A673 (cell line): ENCODE measurements at regions not wholly inside any gene's neighbourhood (a gene's known extent, or its start where the extent isn't known, plus 50 kb on each side); places are given as distances from the start of the nearest gene placed in this dataset.

ENCODE experiments used
- BruUV-seq: library from RNA; stranded (reverse); fragments of 400-500 nt; replicated peaks from 2 replicates; lab custom pipeline; 2021; lab: Mats Ljungman, UMichigan
- CTCF ChIA-PET: fragments of 300-600 bp; sonication (Branson Sonifier 250); formaldehyde crosslinking; loops from one replicate; lab custom pipeline; 2022; ENCODE audit warnings: antibody characterized with exemption; lab: Charles Lee
- POLR2A ChIA-PET: fragments of 300-600 bp; sonication (Branson Sonifier 250); formaldehyde crosslinking; loops from one replicate; lab custom pipeline; 2022; ENCODE audit warnings: antibody characterized with exemption; ENCODE audit not compliant: low non-redundant PET; lab: Charles Lee
- DNase-seq: peaks from one replicate; pipeline ENCODE4 v3.0.0-alpha.2; 2015; ENCODE audit warnings: low spot score
- H3K27ac ChIP-seq: fragments of 200-600 bp; sonication (generic); 2 replicates; pipeline ENCODE4 v1.5.1; 2016; ENCODE audit warnings: mixed run types, low read depth, mild to moderate bottlenecking, mixed read lengths, antibody characterized with exemption, low read length; ENCODE audit not compliant: poor library complexity, severe bottlenecking
- H3K27me3 ChIP-seq: fragments of 200-600 bp; sonication (generic); replicated peaks from 2 replicates; pipeline ENCODE4 v1.6.1; 2017; ENCODE audit warnings: mixed run types, low read depth, mild to moderate bottlenecking, mixed read lengths, antibody characterized with exemption, low read length; ENCODE audit not compliant: insufficient read depth, poor library complexity
- H3K36me3 ChIP-seq: fragments of 200-600 bp; sonication (generic); 2 replicates; pipeline ENCODE4 v1.6.1; 2016; ENCODE audit warnings: mixed run types, mild to moderate bottlenecking, mixed read lengths, antibody characterized with exemption, low read length; ENCODE audit not compliant: insufficient read depth, poor library complexity, severe bottlenecking
- H3K4me1 ChIP-seq: fragments of 200-600 bp; sonication (generic); 2 replicates; pipeline ENCODE4 v1.6.1; 2017; ENCODE audit warnings: mixed run types, mild to moderate bottlenecking, mixed read lengths, antibody characterized with exemption, low read length; ENCODE audit not compliant: insufficient read depth, poor library complexity, severe bottlenecking
- H3K4me3 ChIP-seq: fragments of 200-600 bp; sonication (generic); 2 replicates; pipeline ENCODE4 v1.5.1; 2016; ENCODE audit warnings: low read depth, mixed run types, mild to moderate bottlenecking, mixed read lengths, low read length; ENCODE audit not compliant: poor library complexity, severe bottlenecking
- H3K9me3 ChIP-seq: fragments of 200-600 bp; sonication (generic); 2 replicates; pipeline ENCODE4 v1.6.1; 2016; ENCODE audit warnings: mixed run types, low read depth, mild to moderate bottlenecking, mixed read lengths, antibody characterized with exemption, low read length; ENCODE audit not compliant: poor library complexity, severe bottlenecking
- CTCF ChIP-seq: fragments of 300-800, 200-600 bp; sonication (generic); conservative IDR thresholded peaks from 2 replicates; pipeline ENCODE4 v1.5.1; 2017; ENCODE audit warnings: low read depth, mild to moderate bottlenecking, antibody characterized with exemption, low read length, moderate library complexity, mixed read lengths
- EZH2 ChIP-seq: fragments of 200-600 bp; sonication (generic); IDR thresholded peaks from 2 replicates; pipeline ENCODE4 v1.6.1; 2017; ENCODE audit warnings: borderline replicate concordance, low read depth, mild to moderate bottlenecking, mixed read lengths, antibody characterized with exemption, low read length; ENCODE audit not compliant: poor library complexity, severe bottlenecking
- intact Hi-C: fragments of 100-400 bp; cut with micrococcal nuclease; formaldehyde crosslinking; loops from one replicate; pipeline ENCODE4 v1.10.0; 2022; ENCODE audit not compliant: unreplicated experiment

DNA sequence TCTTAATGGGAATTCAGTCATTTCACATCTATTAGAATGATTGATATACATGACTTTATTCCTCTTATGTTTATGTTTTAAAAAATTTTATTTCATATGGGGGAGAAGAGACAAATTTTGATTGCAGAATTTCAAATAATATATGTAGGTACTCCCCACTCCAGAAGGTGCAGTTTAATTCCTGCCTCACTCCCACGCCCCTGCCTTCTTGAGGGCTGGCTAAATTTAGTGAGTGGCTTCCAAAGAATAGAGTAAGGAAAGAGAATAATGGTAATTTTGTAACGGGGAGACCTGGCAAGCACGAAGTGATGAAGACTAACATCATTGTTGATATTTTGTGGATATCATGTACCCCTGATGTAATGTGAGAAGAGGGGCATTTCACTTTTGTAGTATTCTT lies 94.7 kb upstream of the FAM78B start:
- no TSS peak for BruUV-seq
- CTCF ChIA-PET: no interaction called here

GRCh38 chr1:166270476-166271150 lies 103.8 kb upstream of the FAM78B start:
- intact Hi-C loops: no loop called here
- Histone ChIP-seq H3K36me3 (no peaks in the 10 kb centered on the region), H3K27me3 (no peaks in the 10 kb centered on the region), H3K9me3 (no peaks in the 10 kb centered on the region), H3K27ac (no peak overlapping the region), H3K4me3 (no peak overlapping the region), H3K4me1 (peaks cover 5% of the 10 kb centered on the region)
- TF ChIP-seq EZH2 (no peak), CTCF (no peak)
- CTCF ChIA-PET: no interaction called here
- no peak for DNase-seq
- POLR2A ChIA-PET: no interaction called here
- no TSS peak for BruUV-seq

More for the DNA sequence above, 94.7 kb upstream of the FAM78B start:
- H3K4me1 ChIP-seq: no peaks in the 10 kb centered on the region
- intact Hi-C loops: no loop called here
- TF ChIP-seq EZH2 (no peak), CTCF (no peak)
- no peaks in the 10 kb centered on the region for H3K9me3 ChIP-seq
- POLR2A ChIA-PET: no interaction called here
- H3K27me3 ChIP-seq: no peaks in the 10 kb centered on the region
- no peak overlapping the region for H3K27ac ChIP-seq
- H3K4me3 ChIP-seq: no peak overlapping the region
- DNase-seq: no peak
- no peaks in the 10 kb centered on the region for H3K36me3 ChIP-seq

DNA sequence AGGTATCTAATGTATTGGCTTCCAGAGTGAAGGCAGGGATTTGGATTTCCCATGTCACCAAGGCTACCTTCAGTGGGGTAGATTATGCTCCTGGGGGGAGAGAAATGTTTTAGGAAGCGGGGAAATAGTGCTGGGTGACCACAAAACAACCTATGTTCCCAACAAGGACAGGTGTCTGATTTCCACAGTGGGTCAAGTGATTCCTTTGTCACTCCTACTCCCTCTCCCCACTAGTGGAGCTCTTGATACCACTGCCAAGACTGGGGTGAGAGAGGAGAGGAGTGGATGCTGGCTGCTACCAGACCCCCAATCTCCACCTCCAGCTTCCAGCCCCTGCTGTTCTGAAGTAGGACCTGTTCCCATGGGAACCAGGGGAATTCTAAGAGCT lies 104.3 kb upstream of the FAM78B start:
- TF ChIP-seq CTCF (no peak), EZH2 (no peak)
- no peak overlapping the region for H3K4me3 ChIP-seq
- BruUV-seq: no TSS peak
- H3K27ac ChIP-seq: no peak overlapping the region
- intact Hi-C loops: no loop called here
- CTCF ChIA-PET: no interaction called here
- H3K27me3 ChIP-seq: no peaks in the 10 kb centered on the region
- no peaks in the 10 kb centered on the region for H3K36me3 ChIP-seq
- H3K4me1 ChIP-seq: peaks cover 5% of the 10 kb centered on the region
- DNase-seq: no peak
- H3K9me3 ChIP-seq: no peaks in the 10 kb centered on the region
- POLR2A ChIA-PET: no interaction called here
